ENCODE measurements at regions not wholly inside any gene's neighbourhood (a gene's known extent, or its start where the extent isn't known, plus 50 kb on each side); places are given as distances from the start of the nearest gene placed in this dataset.

DNA sequence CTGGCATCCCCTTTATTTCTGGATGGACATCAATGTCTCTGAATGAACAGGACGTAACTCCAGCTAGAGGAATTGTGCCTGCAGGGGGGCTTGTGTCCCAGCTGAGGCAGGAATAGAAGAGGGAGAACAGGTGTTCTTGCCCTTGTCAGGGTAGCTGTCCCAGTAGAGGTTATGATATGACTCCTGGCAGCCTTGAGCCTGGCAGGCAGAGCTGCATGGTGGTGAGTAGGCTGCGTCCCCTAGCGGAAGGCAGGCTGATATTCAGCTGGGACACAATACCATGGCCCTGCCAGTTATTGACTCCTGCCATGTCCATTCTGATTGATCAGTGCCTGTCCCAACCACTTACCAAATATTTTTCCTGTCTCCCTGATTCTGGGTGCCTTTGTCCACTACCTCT is 197.2 kb downstream of the RAP2A start:
- H3K4me1 ChIP-seq (ENCODE audit: control insufficient read depth, insufficient read depth, low read length), result no peaks in the 10 kb centered on the region
- WGBS (ENCODE audit: insufficient coverage, insufficient replicate concordance, low lambda C conversion rate, missing lambda C conversion rate), result 22% methylated on average over 3 of the region's 3 CpGs
- no peaks in the 10 kb centered on the region for H3K79me2 ChIP-seq (ENCODE audit: control insufficient read depth, insufficient read depth, low read length)
- ChIA-PET RAD21 (ENCODE audit: unreplicated experiment) (interaction anchor here (0.8 kb wide), 1 partner anchor 199 kb away, joined by 4 read pairs; no protein-coding TSS in a partner anchor), SMC1A (ENCODE audit: uncharacterized antibody, unreplicated experiment) (interaction anchor here (1.2 kb wide), 1 partner anchor 272 kb away, joined by 4 read pairs; no protein-coding TSS in a partner anchor), CTCF (interaction anchor here (1.1 to 1.2 kb wide), 2 partner anchors 403 to 521 kb away, joined by 4 read pairs; no protein-coding TSS in a partner anchor), POLR2A (no interaction called here)
- H3K4me3 ChIP-seq, result no peak overlapping the region
- no peaks in the 10 kb centered on the region for H3K36me3 ChIP-seq (ENCODE audit: control insufficient read depth in 2 of 2, insufficient read depth in 2 of 2, low read length in 1 of 2)
- in situ Hi-C loops (cut with MboI), result no loop called here
- no peak overlapping the region for H3K9ac ChIP-seq (ENCODE audit: control insufficient read depth, insufficient read depth, low read length)
- peak; percentile 84 for ATAC-seq
- no peak overlapping the region for H2AFZ ChIP-seq (ENCODE audit: control insufficient read depth, low read depth, low read length)
- no peaks in the 10 kb centered on the region for H4K20me1 ChIP-seq (ENCODE audit: control insufficient read depth, insufficient read depth)
- DNase-seq (ENCODE audit: low read depth, low spot score), result no peak
- peak; percentile 16; the same call in 1 of the 2 replicates for TF ChIP-seq SMC3 (IDR thresholded peaks at IDR 0.05; ENCODE audit: borderline replicate concordance, low read length)
- TF ChIP-seq JUNB (IDR thresholded peaks at IDR 0.05), result no peak
- TF ChIP-seq, protein P1, sequence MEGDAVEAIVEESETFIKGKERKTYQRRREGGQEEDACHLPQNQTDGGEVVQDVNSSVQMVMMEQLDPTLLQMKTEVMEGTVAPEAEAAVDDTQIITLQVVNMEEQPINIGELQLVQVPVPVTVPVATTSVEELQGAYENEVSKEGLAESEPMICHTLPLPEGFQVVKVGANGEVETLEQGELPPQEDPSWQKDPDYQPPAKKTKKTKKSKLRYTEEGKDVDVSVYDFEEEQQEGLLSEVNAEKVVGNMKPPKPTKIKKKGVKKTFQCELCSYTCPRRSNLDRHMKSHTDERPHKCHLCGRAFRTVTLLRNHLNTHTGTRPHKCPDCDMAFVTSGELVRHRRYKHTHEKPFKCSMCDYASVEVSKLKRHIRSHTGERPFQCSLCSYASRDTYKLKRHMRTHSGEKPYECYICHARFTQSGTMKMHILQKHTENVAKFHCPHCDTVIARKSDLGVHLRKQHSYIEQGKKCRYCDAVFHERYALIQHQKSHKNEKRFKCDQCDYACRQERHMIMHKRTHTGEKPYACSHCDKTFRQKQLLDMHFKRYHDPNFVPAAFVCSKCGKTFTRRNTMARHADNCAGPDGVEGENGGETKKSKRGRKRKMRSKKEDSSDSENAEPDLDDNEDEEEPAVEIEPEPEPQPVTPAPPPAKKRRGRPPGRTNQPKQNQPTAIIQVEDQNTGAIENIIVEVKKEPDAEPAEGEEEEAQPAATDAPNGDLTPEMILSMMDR (IDR thresholded peaks at IDR 0.05 in 2 of 3, conservative IDR thresholded peaks at IDR 0.05 in 1 of 3; ENCODE audit: control insufficient read depth in 2 of 3, extremely low read depth in 1 of 3, insufficient read depth in 1 of 3, low read depth in 3 of 3, low read length in 3 of 3), result peak; percentile 36 to 65 (median 53); a peak in 4 of 6 replicates
- no peak for TF ChIP-seq ATF7 (IDR thresholded peaks at IDR 0.05; ENCODE audit: low read depth)
- TF ChIP-seq RAD21 (IDR thresholded peaks at IDR 0.05; ENCODE audit: insufficient read depth, low read depth, low read length), result peak; percentile 42
- no peak overlapping the region for H3K27ac ChIP-seq (ENCODE audit: control insufficient read depth, insufficient read depth)
- no peak overlapping the region for H3K4me2 ChIP-seq (ENCODE audit: control insufficient read depth, insufficient read depth)
- no peaks in the 10 kb centered on the region for H3K27me3 ChIP-seq (replicated peaks in 1 of 2; ENCODE audit: control insufficient read depth in 2 of 2, insufficient read depth in 2 of 2, low read length in 1 of 2)
- no peak for FAIRE-seq
- no TSS peak for BruUV-seq (replicated peaks)
- H3K9me3 ChIP-seq (replicated peaks; ENCODE audit: control insufficient read depth, insufficient read depth, low read length), result no peaks in the 10 kb centered on the region
- intact Hi-C loops (cut with micrococcal nuclease; ENCODE audit: unreplicated experiment), result no loop called here

DNA sequence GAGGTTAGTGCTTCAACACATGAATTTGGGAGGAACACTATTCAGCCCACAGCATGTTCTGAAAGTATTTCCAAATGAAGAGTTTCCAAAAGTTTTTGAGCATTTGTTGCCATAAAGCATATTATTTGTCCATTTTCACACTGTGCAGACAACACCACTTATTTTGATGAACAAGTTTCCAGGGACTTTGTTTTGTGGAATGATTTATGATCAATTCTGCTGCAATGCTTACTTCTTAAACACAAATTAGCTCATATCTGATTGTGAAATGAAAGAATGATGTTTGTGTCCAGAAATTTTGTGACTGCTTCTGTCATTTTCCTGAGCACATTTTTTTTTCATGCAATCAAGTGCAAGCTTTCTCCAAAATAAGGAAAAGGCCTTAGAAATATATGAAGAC is 205.3 kb downstream of the RAP2A start:
- intact Hi-C loops (cut with micrococcal nuclease; ENCODE audit: unreplicated experiment), result no loop called here
- ChIA-PET POLR2A (no interaction called here), RAD21 (ENCODE audit: unreplicated experiment) (no interaction called here), CTCF (no interaction called here), SMC1A (ENCODE audit: uncharacterized antibody, unreplicated experiment) (no interaction called here)
- Histone ChIP-seq H3K4me1 (ENCODE audit: control insufficient read depth, insufficient read depth, low read length) (no peaks in the 10 kb centered on the region), H3K79me2 (ENCODE audit: control insufficient read depth, insufficient read depth, low read length) (no peaks in the 10 kb centered on the region), H2AFZ (ENCODE audit: control insufficient read depth, low read depth, low read length) (no peak overlapping the region), H3K4me3 (no peak overlapping the region), H4K20me1 (ENCODE audit: control insufficient read depth, insufficient read depth) (no peaks in the 10 kb centered on the region), H3K36me3 (ENCODE audit: control insufficient read depth in 2 of 2, insufficient read depth in 2 of 2, low read length in 1 of 2) (no peaks in the 10 kb centered on the region), H3K9ac (ENCODE audit: control insufficient read depth, insufficient read depth, low read length) (no peak overlapping the region), H3K27ac (ENCODE audit: control insufficient read depth, insufficient read depth) (no peak overlapping the region), H3K4me2 (ENCODE audit: control insufficient read depth, insufficient read depth) (no peak overlapping the region), H3K27me3 (replicated peaks in 1 of 2; ENCODE audit: control insufficient read depth in 2 of 2, insufficient read depth in 2 of 2, low read length in 1 of 2) (no peaks in the 10 kb centered on the region), H3K9me3 (replicated peaks; ENCODE audit: control insufficient read depth, insufficient read depth, low read length) (no peaks in the 10 kb centered on the region)
- DNase-seq (ENCODE audit: low read depth, low spot score) (no peak), FAIRE-seq (no peak), ATAC-seq (no peak)
- BruUV-seq (replicated peaks), result no TSS peak
- in situ Hi-C loops (cut with MboI), result no loop called here
- no peak for TF ChIP-seq KLF5 (IDR thresholded peaks at IDR 0.05; ENCODE audit: partially characterized antibody)
- no peak for TF ChIP-seq MYC (IDR thresholded peaks at IDR 0.05; ENCODE audit: insufficient read depth, insufficient read length, insufficient replicate concordance, low read length, severe bottlenecking)
- no peak for TF ChIP-seq ZNF274 (IDR thresholded peaks at IDR 0.05; ENCODE audit: insufficient read depth, insufficient read length)
- TF ChIP-seq ZZZ3 (IDR thresholded peaks at IDR 0.05; ENCODE audit: control insufficient read depth, insufficient read length, low read depth), result no peak
- TF ChIP-seq, protein P2, sequence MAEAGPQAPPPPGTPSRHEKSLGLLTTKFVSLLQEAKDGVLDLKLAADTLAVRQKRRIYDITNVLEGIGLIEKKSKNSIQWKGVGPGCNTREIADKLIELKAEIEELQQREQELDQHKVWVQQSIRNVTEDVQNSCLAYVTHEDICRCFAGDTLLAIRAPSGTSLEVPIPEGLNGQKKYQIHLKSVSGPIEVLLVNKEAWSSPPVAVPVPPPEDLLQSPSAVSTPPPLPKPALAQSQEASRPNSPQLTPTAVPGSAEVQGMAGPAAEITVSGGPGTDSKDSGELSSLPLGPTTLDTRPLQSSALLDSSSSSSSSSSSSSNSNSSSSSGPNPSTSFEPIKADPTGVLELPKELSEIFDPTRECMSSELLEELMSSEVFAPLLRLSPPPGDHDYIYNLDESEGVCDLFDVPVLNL (IDR thresholded peaks at IDR 0.05; ENCODE audit: low read depth, low read length), result no peak
- TF ChIP-seq EED (IDR thresholded peaks at IDR 0.05; ENCODE audit: low read depth), result no peak
- no peak for TF ChIP-seq RAD51 (IDR thresholded peaks at IDR 0.05)
- TF ChIP-seq CHD2 (IDR thresholded peaks at IDR 0.05; ENCODE audit: borderline replicate concordance, low read depth, low read length), result no peak
- TF ChIP-seq SRF (IDR thresholded peaks at IDR 0.05; ENCODE audit: low read depth in 2 of 2, low read length in 2 of 2), result no peak
- TF ChIP-seq IKZF2 (IDR thresholded peaks at IDR 0.05), result no peak

Data from GM12878 (cell line).